Muscle layer of duodenum (tissue), 2 donors: ENCODE measurements at regions not wholly inside any gene's neighbourhood (a gene's known extent, or its start where the extent isn't known, plus 50 kb on each side); places are given as distances from the start of the nearest gene placed in this dataset.

Source experiments
- H3K27ac ChIP-seq: one replicate; pipeline ENCODE4 v1.7.0; 2013; ENCODE audit warnings: mild to moderate bottlenecking, low read length
- H3K27me3 ChIP-seq: one replicate; pipeline ENCODE4 v1.7.0; 2013; ENCODE audit warnings: low read depth, mild to moderate bottlenecking, control low read depth, low read length
- H3K36me3 ChIP-seq, 2 donors: one replicate each; pipeline ENCODE4 v1.7.0; 2013; ENCODE audit warnings: low read length in 2 of 2, control low read depth in 1 of 2, mild to moderate bottlenecking in 1 of 2; ENCODE audit not compliant: insufficient read depth in 2 of 2, control insufficient read depth in 1 of 2
- H3K4me1 ChIP-seq, 2 donors: one replicate each; pipeline ENCODE4 v1.7.0; 2013; ENCODE audit warnings: low read length in 2 of 2, mild to moderate bottlenecking in 2 of 2, control low read depth in 1 of 2, moderate library complexity in 1 of 2; ENCODE audit not compliant: insufficient read depth in 2 of 2, control insufficient read depth in 1 of 2
- H3K4me3 ChIP-seq, 2 donors: one replicate each; pipeline ENCODE4 v1.7.0; 2013; ENCODE audit warnings: low read length in 2 of 2, low read depth in 1 of 2, mild to moderate bottlenecking in 1 of 2
- H3K9me3 ChIP-seq, 2 donors: one replicate each; pipeline ENCODE4 v1.7.0; 2013; ENCODE audit warnings: low read length in 2 of 2, control low read depth in 1 of 2, mild to moderate bottlenecking in 1 of 2; ENCODE audit not compliant: control insufficient read depth in 1 of 2
- donor health status: healthy.

DNA sequence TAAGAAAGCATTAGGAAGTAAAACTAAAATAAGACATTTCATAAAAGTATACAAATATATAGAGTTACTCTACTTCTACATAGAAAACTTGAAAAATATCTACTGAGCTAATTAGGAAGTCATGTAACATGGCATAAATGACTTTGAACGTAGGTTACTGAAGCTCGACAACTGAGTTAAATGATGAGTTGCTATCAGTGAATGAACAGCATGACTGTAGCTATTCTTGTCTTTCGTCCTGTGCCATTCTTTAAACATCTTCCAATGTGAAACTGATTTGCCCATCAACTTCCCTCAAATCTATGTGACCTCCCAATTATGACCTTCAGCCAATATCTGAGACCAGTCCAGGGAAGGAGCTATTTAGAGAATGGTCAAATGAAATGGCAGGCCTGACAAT lies 113.5 kb upstream of the NEBL start:
- H3K27ac ChIP-seq: no peak overlapping the region
- H3K9me3 ChIP-seq: no peaks in the 10 kb centered on the region
- no peaks in the 10 kb centered on the region for H3K36me3 ChIP-seq
- no peak overlapping the region for H3K4me3 ChIP-seq
- no peaks in the 10 kb centered on the region for H3K4me1 ChIP-seq
- H3K27me3 ChIP-seq: no peaks in the 10 kb centered on the region

DNA sequence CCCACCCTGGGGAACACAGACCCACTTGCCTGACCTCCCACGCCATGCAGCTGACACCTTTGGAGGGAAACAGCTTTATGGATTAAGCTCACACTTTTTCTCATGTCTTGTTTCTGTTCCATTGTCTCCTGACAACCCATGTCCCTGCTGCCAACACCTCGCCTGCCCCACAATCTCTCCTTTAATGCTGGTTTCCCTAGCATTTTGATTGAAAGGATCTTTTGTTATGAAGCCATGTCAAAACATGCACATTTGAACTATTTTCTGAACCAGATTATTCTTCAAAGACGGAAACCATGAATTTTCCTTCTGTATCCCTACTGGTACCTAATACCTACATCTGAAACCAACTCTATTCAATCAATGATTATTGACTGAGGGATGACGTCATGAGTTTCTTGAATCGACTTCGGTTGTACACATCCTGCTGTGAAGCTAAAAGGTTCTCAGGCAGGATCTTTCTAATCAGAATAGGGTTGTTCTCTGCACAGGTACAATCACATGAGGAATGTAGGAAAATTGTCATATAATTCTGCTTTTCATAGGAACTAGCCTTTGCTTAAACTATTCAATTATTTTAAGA lies 106.2 kb upstream of the NEBL start:
- H3K27ac ChIP-seq: no peak overlapping the region

GRCh38 chr10:21002091-21002878 lies 105.2 kb upstream of the NEBL start:
- H3K4me1 ChIP-seq: no peaks in the 10 kb centered on the region
- H3K4me3 ChIP-seq: no peak overlapping the region
- no peaks in the 10 kb centered on the region for H3K9me3 ChIP-seq
- no peak overlapping the region for H3K27ac ChIP-seq
- no peaks in the 10 kb centered on the region for H3K27me3 ChIP-seq
- H3K36me3 ChIP-seq: no peaks in the 10 kb centered on the region

More for the DNA sequence above, 106.2 kb upstream of the NEBL start:
- Histone ChIP-seq H3K27me3 (no peaks in the 10 kb centered on the region), H3K4me3 (no peak overlapping the region), H3K36me3 (no peaks in the 10 kb centered on the region), H3K4me1 (no peaks in the 10 kb centered on the region), H3K9me3 (no peaks in the 10 kb centered on the region)

DNA sequence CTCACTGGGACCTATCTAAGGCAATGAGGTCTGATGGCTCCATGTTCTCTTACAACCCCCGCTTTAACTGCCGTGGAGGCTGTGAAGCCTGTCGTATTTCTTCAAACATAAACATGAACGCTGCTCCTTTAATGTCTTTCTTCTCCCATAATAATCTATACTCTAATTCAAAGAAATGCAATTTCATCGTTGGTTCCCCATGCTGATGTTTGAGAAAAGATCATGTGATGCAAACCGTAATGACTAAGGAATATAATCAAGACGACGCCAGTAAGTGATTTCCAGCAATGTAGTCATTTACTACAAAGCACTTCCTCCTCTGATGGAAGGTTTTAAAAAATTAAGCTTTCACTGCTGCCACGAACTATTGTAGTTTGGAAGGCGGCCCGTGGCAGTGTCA lies 102.6 kb upstream of the NEBL start:
- Histone ChIP-seq H3K4me1 (peaks cover 0 to 6% of the 10 kb centered on the region in 2 donors), H3K9me3 (no peaks in the 10 kb centered on the region), H3K4me3 (no peak overlapping the region), H3K27ac (no peak overlapping the region), H3K36me3 (no peaks in the 10 kb centered on the region), H3K27me3 (no peaks in the 10 kb centered on the region)

DNA sequence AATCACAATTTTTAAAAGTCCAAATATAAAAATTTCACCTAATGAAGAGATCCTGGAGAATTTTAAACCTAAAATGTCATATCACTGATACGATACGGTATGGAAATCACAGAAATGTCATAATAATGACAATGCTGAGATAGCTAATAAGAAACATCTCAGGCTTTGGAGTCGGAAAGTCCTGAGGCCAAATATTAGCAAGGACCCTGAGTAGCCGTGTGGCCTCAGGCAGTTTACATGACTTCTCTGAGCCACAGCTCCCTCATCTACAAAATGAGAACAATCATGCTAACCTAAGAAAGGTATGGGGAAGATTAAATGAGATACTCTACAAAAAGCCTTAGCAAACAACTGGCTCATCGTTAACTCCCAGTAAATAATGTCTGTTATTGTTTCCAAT lies 100.9 kb upstream of the NEBL start:
- H3K27ac ChIP-seq: no peak overlapping the region
- H3K36me3 ChIP-seq: no peaks in the 10 kb centered on the region
- no peaks in the 10 kb centered on the region for H3K9me3 ChIP-seq
- H3K27me3 ChIP-seq: no peaks in the 10 kb centered on the region
- H3K4me3 ChIP-seq: no peak overlapping the region
- peaks cover 0 to 6% of the 10 kb centered on the region in 2 donors for H3K4me1 ChIP-seq

GRCh38 chr10:20995123-20995987 lies 98.2 kb upstream of the NEBL start:
- no peak overlapping the region for H3K27ac ChIP-seq
- H3K27me3 ChIP-seq: no peaks in the 10 kb centered on the region
- H3K36me3 ChIP-seq: no peaks in the 10 kb centered on the region
- H3K9me3 ChIP-seq: no peaks in the 10 kb centered on the region
- H3K4me1 ChIP-seq: peaks cover 0 to 6% of the 10 kb centered on the region in 2 donors
- H3K4me3 ChIP-seq: no peak overlapping the region

DNA sequence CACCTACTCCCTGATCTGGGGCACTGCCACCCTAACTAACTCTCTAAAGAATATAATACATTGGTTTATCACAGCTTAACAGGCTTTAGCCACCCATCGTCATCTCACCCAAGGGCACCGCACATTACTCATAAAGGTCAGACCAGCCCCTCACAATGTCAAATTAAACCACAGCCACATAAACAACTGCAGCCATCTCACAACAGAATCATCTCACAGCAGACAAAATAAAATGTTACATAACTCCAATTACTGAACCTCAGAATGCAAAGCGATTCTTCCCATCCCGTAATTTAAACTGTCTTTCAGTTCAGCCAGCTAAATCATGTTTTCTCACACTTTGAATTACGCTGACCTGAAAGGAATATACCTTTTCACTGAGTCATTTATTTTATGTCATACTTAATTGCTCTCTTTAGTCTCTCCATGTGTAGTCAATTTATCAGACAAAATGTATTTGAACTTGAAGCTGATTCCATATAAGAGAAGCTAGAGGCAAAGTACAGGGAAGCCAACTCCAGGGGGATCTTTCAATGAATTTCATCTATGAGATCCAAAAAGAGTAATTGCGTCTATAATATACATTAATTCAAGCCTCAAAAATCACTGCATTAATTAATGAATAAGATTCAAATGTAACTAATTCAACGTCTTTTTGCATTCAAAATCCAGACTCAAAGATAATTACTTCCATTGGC lies 96.9 kb upstream of the NEBL start:
- no peaks in the 10 kb centered on the region for H3K27me3 ChIP-seq
- H3K36me3 ChIP-seq: no peaks in the 10 kb centered on the region
- H3K4me1 ChIP-seq: peaks cover 0 to 6% of the 10 kb centered on the region in 2 donors
- H3K4me3 ChIP-seq: no peak overlapping the region
- H3K9me3 ChIP-seq: no peaks in the 10 kb centered on the region
- no peak overlapping the region for H3K27ac ChIP-seq

DNA sequence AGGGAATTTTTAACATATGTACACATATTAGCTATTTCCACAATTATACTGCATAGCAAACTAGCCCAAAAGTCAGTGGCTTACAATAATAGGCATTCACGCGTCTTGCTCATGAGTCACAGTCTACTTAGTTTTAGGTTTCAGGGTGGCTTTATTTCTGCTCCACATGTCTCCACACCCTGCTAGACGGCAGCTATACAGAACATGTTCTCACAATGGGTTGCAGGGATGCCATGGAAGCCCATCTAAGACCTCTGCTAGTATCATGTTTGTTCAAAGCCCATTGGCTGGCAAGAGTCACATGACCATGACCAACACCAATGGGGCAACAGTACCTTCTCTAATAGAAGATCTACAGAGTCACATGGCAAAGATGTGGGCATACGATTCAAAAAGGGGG lies 96.3 kb upstream of the NEBL start:
- Histone ChIP-seq H3K4me1 (peaks cover 0 to 6% of the 10 kb centered on the region in 2 donors), H3K9me3 (no peaks in the 10 kb centered on the region), H3K27me3 (no peaks in the 10 kb centered on the region), H3K27ac (no peak overlapping the region), H3K4me3 (no peak overlapping the region), H3K36me3 (no peaks in the 10 kb centered on the region)

GRCh38 chr10:20991526-20991925 lies 94.4 kb upstream of the NEBL start:
- Histone ChIP-seq H3K27me3 (no peaks in the 10 kb centered on the region), H3K36me3 (no peaks in the 10 kb centered on the region), H3K4me3 (no peak overlapping the region), H3K4me1 (peaks cover 0 to 6% of the 10 kb centered on the region in 2 donors), H3K27ac (no peak overlapping the region), H3K9me3 (no peaks in the 10 kb centered on the region)

GRCh38 chr10:20990604-20991003 lies 93.5 kb upstream of the NEBL start:
- no peaks in the 10 kb centered on the region for H3K36me3 ChIP-seq
- peaks cover 0 to 6% of the 10 kb centered on the region in 2 donors for H3K4me1 ChIP-seq
- no peaks in the 10 kb centered on the region for H3K27me3 ChIP-seq
- no peaks in the 10 kb centered on the region for H3K9me3 ChIP-seq
- no peak overlapping the region for H3K27ac ChIP-seq
- no peak overlapping the region for H3K4me3 ChIP-seq
